ENCODE measurements at regions not wholly inside any gene's neighbourhood (a gene's known extent, or its start where the extent isn't known, plus 50 kb on each side); places are given as distances from the start of the nearest gene placed in this dataset.

DNA sequence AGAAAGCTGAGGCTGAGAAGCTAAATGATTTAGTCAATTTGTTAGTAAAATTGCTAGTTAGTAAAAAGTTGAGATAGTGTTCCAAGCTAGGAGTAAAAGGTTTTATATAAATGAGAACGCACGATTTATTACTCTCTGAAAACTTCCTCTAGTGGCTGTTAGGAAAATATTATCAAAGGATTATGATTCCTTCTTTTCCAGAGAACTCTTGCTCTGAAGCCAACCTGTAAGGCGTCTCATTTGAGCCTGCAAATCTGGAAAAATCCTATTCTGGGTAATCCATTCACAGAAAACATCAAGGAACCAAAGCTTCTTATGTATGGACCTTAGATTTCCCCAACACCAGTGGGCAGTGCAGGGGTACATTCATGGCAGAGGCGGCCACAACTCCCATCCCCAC, 252.7 kb downstream of the SOD2 start:
- Histone ChIP-seq H3K4me1 (ENCODE audit: control insufficient read depth, low read length) (no peaks in the 10 kb centered on the region), H3K27me3 (ENCODE audit: control insufficient read depth, low read length) (peaks cover 29% of the 10 kb centered on the region; the same call in 1 of the 2 replicates), H3F3A (ENCODE audit: control insufficient read depth, insufficient read depth) (no peaks in the 10 kb centered on the region), H3K79me2 (ENCODE audit: control insufficient read depth, low read length) (no peaks in the 10 kb centered on the region), H4K20me1 (ENCODE audit: control insufficient read depth, insufficient read depth, low read depth, low read length) (no peaks in the 10 kb centered on the region), H3K4me3 (ENCODE audit: low read length) (no peak overlapping the region), H3K9me3 (ENCODE audit: control insufficient read depth, insufficient read depth, low read length) (no peaks in the 10 kb centered on the region), H3K9me2 (replicated peaks; ENCODE audit: control insufficient read depth, low read length) (no peaks in the 10 kb centered on the region), H3K27ac (ENCODE audit: low read depth, low read length) (no peak overlapping the region), H3K4me2 (ENCODE audit: low read length) (no peak overlapping the region), H3K36me3 (ENCODE audit: control insufficient read depth, low read length) (no peaks in the 10 kb centered on the region)
- TF ChIP-seq, protein P1, sequence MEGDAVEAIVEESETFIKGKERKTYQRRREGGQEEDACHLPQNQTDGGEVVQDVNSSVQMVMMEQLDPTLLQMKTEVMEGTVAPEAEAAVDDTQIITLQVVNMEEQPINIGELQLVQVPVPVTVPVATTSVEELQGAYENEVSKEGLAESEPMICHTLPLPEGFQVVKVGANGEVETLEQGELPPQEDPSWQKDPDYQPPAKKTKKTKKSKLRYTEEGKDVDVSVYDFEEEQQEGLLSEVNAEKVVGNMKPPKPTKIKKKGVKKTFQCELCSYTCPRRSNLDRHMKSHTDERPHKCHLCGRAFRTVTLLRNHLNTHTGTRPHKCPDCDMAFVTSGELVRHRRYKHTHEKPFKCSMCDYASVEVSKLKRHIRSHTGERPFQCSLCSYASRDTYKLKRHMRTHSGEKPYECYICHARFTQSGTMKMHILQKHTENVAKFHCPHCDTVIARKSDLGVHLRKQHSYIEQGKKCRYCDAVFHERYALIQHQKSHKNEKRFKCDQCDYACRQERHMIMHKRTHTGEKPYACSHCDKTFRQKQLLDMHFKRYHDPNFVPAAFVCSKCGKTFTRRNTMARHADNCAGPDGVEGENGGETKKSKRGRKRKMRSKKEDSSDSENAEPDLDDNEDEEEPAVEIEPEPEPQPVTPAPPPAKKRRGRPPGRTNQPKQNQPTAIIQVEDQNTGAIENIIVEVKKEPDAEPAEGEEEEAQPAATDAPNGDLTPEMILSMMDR (IDR thresholded peaks at IDR 0.05; ENCODE audit: low read depth, low read length, poor library complexity, severe bottlenecking): no peak
- no peak for TF ChIP-seq EZH2phosphoT487 (IDR thresholded peaks at IDR 0.05; ENCODE audit: borderline replicate concordance, low read length)

DNA sequence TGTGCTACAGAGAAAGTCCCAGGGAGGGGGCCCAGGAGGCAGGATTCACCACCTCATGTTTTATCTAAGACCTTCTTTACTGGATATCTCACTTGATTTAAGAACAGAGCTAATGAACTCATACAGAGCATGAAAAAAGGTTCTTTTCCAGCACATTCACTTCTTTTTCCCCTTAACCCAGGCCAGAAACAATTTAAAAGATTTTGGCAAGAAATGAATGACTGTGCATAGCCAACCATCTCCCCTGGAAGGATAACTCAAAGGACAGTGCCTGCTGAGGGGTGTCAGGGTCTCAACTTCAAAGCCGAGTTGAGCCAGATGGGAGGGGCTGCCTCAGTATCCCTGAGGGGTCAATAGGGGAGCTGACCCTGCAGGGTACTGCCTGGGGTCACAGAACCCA, 253.4 kb downstream of the SOD2 start:
- Histone ChIP-seq H4K20me1 (ENCODE audit: control insufficient read depth, insufficient read depth, low read depth, low read length) (no peaks in the 10 kb centered on the region), H3K4me1 (ENCODE audit: control insufficient read depth, low read length) (no peaks in the 10 kb centered on the region), H3K4me2 (ENCODE audit: low read length) (no peak overlapping the region), H3K9me2 (replicated peaks; ENCODE audit: control insufficient read depth, low read length) (no peaks in the 10 kb centered on the region), H3K36me3 (ENCODE audit: control insufficient read depth, low read length) (no peaks in the 10 kb centered on the region), H3K27me3 (ENCODE audit: control insufficient read depth, low read length) (peaks cover 23% of the 10 kb centered on the region; the same call in 1 of the 2 replicates), H3K27ac (ENCODE audit: low read depth, low read length) (no peak overlapping the region), H3K9me3 (ENCODE audit: control insufficient read depth, insufficient read depth, low read length) (0 out of 2 replicates have a peak, but pooled peaks cover 3% of the 10 kb centered on the region), H3K79me2 (ENCODE audit: control insufficient read depth, low read length) (no peaks in the 10 kb centered on the region), H3F3A (ENCODE audit: control insufficient read depth, insufficient read depth) (no peaks in the 10 kb centered on the region), H3K4me3 (ENCODE audit: low read length) (no peak overlapping the region)
- TF ChIP-seq, protein P1 (IDR thresholded peaks at IDR 0.05; ENCODE audit: low read depth, low read length, poor library complexity, severe bottlenecking): no peak
- no peak for TF ChIP-seq EZH2phosphoT487 (IDR thresholded peaks at IDR 0.05; ENCODE audit: borderline replicate concordance, low read length)

DNA sequence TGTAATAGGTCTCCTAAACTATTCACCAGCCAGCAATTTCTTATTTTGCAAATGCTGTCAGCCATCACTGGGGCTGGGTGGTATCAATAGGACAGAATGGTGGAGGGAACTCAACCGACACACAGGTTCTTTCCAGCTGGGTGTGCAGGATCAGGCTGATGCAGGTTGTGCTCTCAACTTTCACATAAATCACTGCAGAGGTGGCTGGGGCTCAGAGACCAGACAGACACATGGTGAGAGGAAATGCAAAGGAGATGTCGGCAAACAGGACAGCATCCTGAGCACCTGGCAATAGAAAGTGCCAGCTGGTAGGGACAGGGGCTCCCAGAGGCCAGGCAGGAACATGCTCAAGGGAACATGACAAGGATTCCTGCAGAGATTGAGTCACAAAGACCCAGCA, 254.9 kb downstream of the SOD2 start:
- Histone ChIP-seq H3K27me3 (ENCODE audit: control insufficient read depth, low read length) (peaks cover 10% of the 10 kb centered on the region; the same call in 1 of the 2 replicates), H4K20me1 (ENCODE audit: control insufficient read depth, insufficient read depth, low read depth, low read length) (no peaks in the 10 kb centered on the region), H3K4me3 (ENCODE audit: low read length) (no peak overlapping the region), H3K36me3 (ENCODE audit: control insufficient read depth, low read length) (no peaks in the 10 kb centered on the region), H3K79me2 (ENCODE audit: control insufficient read depth, low read length) (no peaks in the 10 kb centered on the region), H3K9me2 (replicated peaks; ENCODE audit: control insufficient read depth, low read length) (no peaks in the 10 kb centered on the region), H3K27ac (ENCODE audit: low read depth, low read length) (no peak overlapping the region), H3K9me3 (ENCODE audit: control insufficient read depth, insufficient read depth, low read length) (peaks cover 15% of the 10 kb centered on the region), H3F3A (ENCODE audit: control insufficient read depth, insufficient read depth) (no peaks in the 10 kb centered on the region), H3K4me2 (ENCODE audit: low read length) (no peak overlapping the region), H3K4me1 (ENCODE audit: control insufficient read depth, low read length) (no peaks in the 10 kb centered on the region)
- TF ChIP-seq, protein P1 (IDR thresholded peaks at IDR 0.05; ENCODE audit: low read depth, low read length, poor library complexity, severe bottlenecking): no peak
- TF ChIP-seq EZH2phosphoT487 (IDR thresholded peaks at IDR 0.05; ENCODE audit: borderline replicate concordance, low read length): no peak
